ENCODE measurements at regions not wholly inside any gene's neighbourhood (a gene's known extent, or its start where the extent isn't known, plus 50 kb on each side); places are given as distances from the start of the nearest gene placed in this dataset.

- H3K27ac ChIP-seq (ENCODE audit: insufficient read depth, low read length, poor library complexity, severe bottlenecking): no peak overlapping the region
- Mint-ChIP-seq H3K4me3 (no peak overlapping the region), H3K36me3 (no peaks in the 10 kb centered on the region), H3K4me1 (no peaks in the 10 kb centered on the region), H3K27me3 (no peaks in the 10 kb centered on the region), H3K27ac (no peak overlapping the region), H3K9me3 (peaks cover 2 to 42% (median 15%) of the 10 kb centered on the region in 7 donors)
- peaks cover under 1 to 17% of the 10 kb centered on the region in 2 experiments for H3K9me3 ChIP-seq (ENCODE audit: control insufficient read depth in 2 of 2, low read length in 2 of 2)
- H3K4me3 ChIP-seq (ENCODE audit: low read depth, low read length): no peak overlapping the region
- H3K27me3 ChIP-seq (ENCODE audit: control insufficient read depth, insufficient read depth, low read length): no peaks in the 10 kb centered on the region
- DNase-seq (no peak), ATAC-seq (ENCODE audit: low read depth in 2 of 2) (no peak)
- no peaks in the 10 kb centered on the region for H3K4me1 ChIP-seq (ENCODE audit: control insufficient read depth, insufficient read depth, low read length, poor library complexity, severe bottlenecking)
- no peaks in the 10 kb centered on the region for H3K36me3 ChIP-seq (ENCODE audit: control insufficient read depth, insufficient read depth, low read length)
Observed at GRCh38 chr18:30135938-30136337, 906.6 kb downstream of the DSC3 start.

- no peak for DNase-seq
- no peak overlapping the region for H3K4me3 Mint-ChIP-seq
- peak overlapping the region in 1 of 3 donors; percentile 68 for H3K27ac Mint-ChIP-seq
Observed at GRCh38 chr18:30134020-30134419, 908.5 kb downstream of the DSC3 start.

GRCh38 chr18:30132959-30133358, 909.6 kb downstream of the DSC3 start:
- Mint-ChIP-seq H3K4me3 (no peak overlapping the region), H3K36me3 (no peaks in the 10 kb centered on the region), H3K9me3 (peaks cover 2 to 38% (median 20%) of the 10 kb centered on the region in 7 donors), H3K4me1 (no peaks in the 10 kb centered on the region), H3K27me3 (no peaks in the 10 kb centered on the region), H3K27ac (no peak overlapping the region)
- peaks cover 4 to 22% of the 10 kb centered on the region in 2 experiments for H3K9me3 ChIP-seq (ENCODE audit: control insufficient read depth in 2 of 2, low read length in 2 of 2)
- ATAC-seq (ENCODE audit: low read depth in 2 of 2) (no peak), DNase-seq (no peak)
- H3K36me3 ChIP-seq (ENCODE audit: control insufficient read depth, insufficient read depth, low read length): no peaks in the 10 kb centered on the region
- no peak overlapping the region for H3K4me3 ChIP-seq (ENCODE audit: low read depth, low read length)
- H3K27me3 ChIP-seq (ENCODE audit: control insufficient read depth, insufficient read depth, low read length): no peaks in the 10 kb centered on the region
- no peak overlapping the region for H3K27ac ChIP-seq (ENCODE audit: insufficient read depth, low read length, poor library complexity, severe bottlenecking)
- no peaks in the 10 kb centered on the region for H3K4me1 ChIP-seq (ENCODE audit: control insufficient read depth, insufficient read depth, low read length, poor library complexity, severe bottlenecking)

More at GRCh38 chr18:30134020-30134419, 908.5 kb downstream of the DSC3 start:
- Histone ChIP-seq H3K27ac (ENCODE audit: insufficient read depth, low read length, poor library complexity, severe bottlenecking) (no peak overlapping the region), H3K9me3 (ENCODE audit: control insufficient read depth in 2 of 2, low read length in 2 of 2) (peaks cover 4 to 22% of the 10 kb centered on the region in 2 experiments), H3K4me3 (ENCODE audit: low read depth, low read length) (no peak overlapping the region), H3K4me1 (ENCODE audit: control insufficient read depth, insufficient read depth, low read length, poor library complexity, severe bottlenecking) (no peaks in the 10 kb centered on the region), H3K27me3 (ENCODE audit: control insufficient read depth, insufficient read depth, low read length) (no peaks in the 10 kb centered on the region), H3K36me3 (ENCODE audit: control insufficient read depth, insufficient read depth, low read length) (no peaks in the 10 kb centered on the region)
- H3K27me3 Mint-ChIP-seq: no peaks in the 10 kb centered on the region
- no peak for ATAC-seq (ENCODE audit: low read depth in 2 of 2)
- H3K4me1 Mint-ChIP-seq: no peaks in the 10 kb centered on the region
- H3K36me3 Mint-ChIP-seq: no peaks in the 10 kb centered on the region
- peaks cover 2 to 32% (median 17%) of the 10 kb centered on the region in 7 donors for H3K9me3 Mint-ChIP-seq

GRCh38 chr18:30121397-30121796, 921.1 kb downstream of the DSC3 start:
- Mint-ChIP-seq H3K27me3 (no peaks in the 10 kb centered on the region), H3K9me3 (peaks cover 0 to 13% (median 7%) of the 10 kb centered on the region in 7 donors), H3K4me1 (no peaks in the 10 kb centered on the region), H3K36me3 (no peaks in the 10 kb centered on the region), H3K27ac (no peak overlapping the region), H3K4me3 (no peak overlapping the region)
- DNase-seq (no peak), ATAC-seq (ENCODE audit: low read depth in 2 of 2) (no peak)
- Histone ChIP-seq H3K4me3 (ENCODE audit: low read depth, low read length) (no peak overlapping the region), H3K27ac (ENCODE audit: insufficient read depth, low read length, poor library complexity, severe bottlenecking) (no peak overlapping the region), H3K4me1 (ENCODE audit: control insufficient read depth, insufficient read depth, low read length, poor library complexity, severe bottlenecking) (no peaks in the 10 kb centered on the region), H3K36me3 (ENCODE audit: control insufficient read depth, insufficient read depth, low read length) (no peaks in the 10 kb centered on the region), H3K27me3 (ENCODE audit: control insufficient read depth, insufficient read depth, low read length) (no peaks in the 10 kb centered on the region), H3K9me3 (ENCODE audit: control insufficient read depth in 2 of 2, low read length in 2 of 2) (peaks cover 0 to 3% of the 10 kb centered on the region in 2 experiments)

DNA sequence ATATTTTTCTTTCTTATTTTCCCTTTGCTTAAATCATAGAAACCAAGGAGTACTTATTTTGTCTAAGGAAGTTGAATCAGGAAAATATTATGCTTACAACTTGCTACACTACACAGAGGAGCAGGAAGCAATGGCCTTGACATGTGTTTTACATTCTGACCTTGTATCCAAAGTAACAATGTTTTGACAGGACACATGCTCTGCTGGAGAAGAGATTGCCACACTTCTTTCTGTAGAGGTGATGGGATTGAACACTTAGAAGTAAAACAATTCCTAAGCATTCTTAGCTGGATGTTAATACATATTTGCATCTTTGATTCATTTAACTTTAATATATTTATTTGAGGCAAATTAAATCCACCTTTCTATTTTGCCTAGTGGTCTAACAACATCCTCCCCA, 929.1 kb downstream of the DSC3 start:
- ATAC-seq (ENCODE audit: low read depth in 2 of 2): no peak
- Mint-ChIP-seq H3K27ac (no peak overlapping the region), H3K4me3 (no peak overlapping the region), H3K4me1 (no peaks in the 10 kb centered on the region), H3K36me3 (no peaks in the 10 kb centered on the region), H3K27me3 (no peaks in the 10 kb centered on the region), H3K9me3 (peaks cover 2 to 12% (median 4%) of the 10 kb centered on the region in 7 donors)
- Histone ChIP-seq H3K27ac (ENCODE audit: insufficient read depth, low read length, poor library complexity, severe bottlenecking) (no peak overlapping the region), H3K27me3 (ENCODE audit: control insufficient read depth, insufficient read depth, low read length) (no peaks in the 10 kb centered on the region), H3K9me3 (ENCODE audit: control insufficient read depth in 2 of 2, low read length in 2 of 2) (peaks cover 0 to 5% of the 10 kb centered on the region in 2 experiments), H3K4me3 (ENCODE audit: low read depth, low read length) (no peak overlapping the region), H3K4me1 (ENCODE audit: control insufficient read depth, insufficient read depth, low read length, poor library complexity, severe bottlenecking) (no peaks in the 10 kb centered on the region), H3K36me3 (ENCODE audit: control insufficient read depth, insufficient read depth, low read length) (no peaks in the 10 kb centered on the region)
- no peak for DNase-seq

- no peaks in the 10 kb centered on the region for H3K27me3 ChIP-seq (ENCODE audit: control insufficient read depth, insufficient read depth, low read length)
- H3K4me3 ChIP-seq (ENCODE audit: low read depth, low read length): no peak overlapping the region
- no peak overlapping the region for H3K4me3 Mint-ChIP-seq
- no peaks in the 10 kb centered on the region for H3K36me3 ChIP-seq (ENCODE audit: control insufficient read depth, insufficient read depth, low read length)
- no peak for DNase-seq
- no peak overlapping the region for H3K27ac Mint-ChIP-seq
- peaks cover 1 to 12% (median 8%) of the 10 kb centered on the region in 7 donors for H3K9me3 Mint-ChIP-seq
- no peaks in the 10 kb centered on the region for H3K4me1 ChIP-seq (ENCODE audit: control insufficient read depth, insufficient read depth, low read length, poor library complexity, severe bottlenecking)
- H3K9me3 ChIP-seq (ENCODE audit: control insufficient read depth in 2 of 2, low read length in 2 of 2): no peaks in the 10 kb centered on the region
- ATAC-seq (ENCODE audit: low read depth in 2 of 2): no peak
- H3K27me3 Mint-ChIP-seq: no peaks in the 10 kb centered on the region
- no peaks in the 10 kb centered on the region for H3K4me1 Mint-ChIP-seq
- no peaks in the 10 kb centered on the region for H3K36me3 Mint-ChIP-seq
- no peak overlapping the region for H3K27ac ChIP-seq (ENCODE audit: insufficient read depth, low read length, poor library complexity, severe bottlenecking)
Observed at GRCh38 chr18:30106356-30106755, 936.2 kb downstream of the DSC3 start.

DNA sequence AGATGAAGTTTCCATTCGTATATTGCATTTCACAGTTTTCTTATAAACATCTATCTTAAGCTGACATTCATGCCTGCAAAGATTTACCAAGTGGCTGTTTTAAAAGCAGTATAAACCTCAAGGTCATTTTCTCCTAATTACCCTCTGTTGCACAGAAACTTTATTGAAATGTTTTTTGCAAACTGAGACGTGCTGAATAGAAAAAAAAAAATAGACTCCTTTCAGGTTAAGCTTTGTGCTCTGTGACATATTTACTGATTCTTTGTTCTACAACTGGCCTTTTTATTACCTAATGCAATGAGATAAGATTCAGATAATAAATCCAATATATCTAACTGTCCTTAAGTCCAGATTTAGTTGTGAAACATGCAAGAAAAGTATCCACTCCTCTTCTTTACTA, 938.7 kb downstream of the DSC3 start:
- Mint-ChIP-seq H3K9me3 (peaks cover 1 to 7% (median 4%) of the 10 kb centered on the region in 7 donors), H3K27ac (no peak overlapping the region), H3K4me1 (no peaks in the 10 kb centered on the region), H3K36me3 (no peaks in the 10 kb centered on the region), H3K27me3 (no peaks in the 10 kb centered on the region), H3K4me3 (no peak overlapping the region)
- no peak overlapping the region for H3K27ac ChIP-seq (ENCODE audit: insufficient read depth, low read length, poor library complexity, severe bottlenecking)
- ATAC-seq (ENCODE audit: low read depth in 2 of 2) (no peak), DNase-seq (no peak)
- no peaks in the 10 kb centered on the region for H3K27me3 ChIP-seq (ENCODE audit: control insufficient read depth, insufficient read depth, low read length)
- H3K9me3 ChIP-seq (ENCODE audit: control insufficient read depth in 2 of 2, low read length in 2 of 2): no peaks in the 10 kb centered on the region
- no peaks in the 10 kb centered on the region for H3K4me1 ChIP-seq (ENCODE audit: control insufficient read depth, insufficient read depth, low read length, poor library complexity, severe bottlenecking)
- no peaks in the 10 kb centered on the region for H3K36me3 ChIP-seq (ENCODE audit: control insufficient read depth, insufficient read depth, low read length)
- no peak overlapping the region for H3K4me3 ChIP-seq (ENCODE audit: low read depth, low read length)

GRCh38 chr18:30096796-30097195, 945.7 kb downstream of the DSC3 start:
- Mint-ChIP-seq H3K4me3 (no peak overlapping the region), H3K36me3 (no peaks in the 10 kb centered on the region), H3K9me3 (peaks cover 0 to 27% (median 6%) of the 10 kb centered on the region in 7 donors), H3K27me3 (no peaks in the 10 kb centered on the region), H3K4me1 (no peaks in the 10 kb centered on the region), H3K27ac (no peak overlapping the region)
- peaks cover 0 to 2% of the 10 kb centered on the region in 2 experiments for H3K9me3 ChIP-seq (ENCODE audit: control insufficient read depth in 2 of 2, low read length in 2 of 2)
- no peak overlapping the region for H3K27ac ChIP-seq (ENCODE audit: insufficient read depth, low read length, poor library complexity, severe bottlenecking)
- DNase-seq (no peak), ATAC-seq (ENCODE audit: low read depth in 2 of 2) (no peak)
- H3K4me1 ChIP-seq (ENCODE audit: control insufficient read depth, insufficient read depth, low read length, poor library complexity, severe bottlenecking): no peaks in the 10 kb centered on the region
- no peaks in the 10 kb centered on the region for H3K27me3 ChIP-seq (ENCODE audit: control insufficient read depth, insufficient read depth, low read length)
- H3K36me3 ChIP-seq (ENCODE audit: control insufficient read depth, insufficient read depth, low read length): no peaks in the 10 kb centered on the region
- H3K4me3 ChIP-seq (ENCODE audit: low read depth, low read length): no peak overlapping the region

Measured in CD4-positive, CD25-positive, alpha-beta regulatory T cell (primary cell).